ENCODE measurements at regions not wholly inside any gene's neighbourhood (a gene's known extent, or its start where the extent isn't known, plus 50 kb on each side); places are given as distances from the start of the nearest gene placed in this dataset.

DNA sequence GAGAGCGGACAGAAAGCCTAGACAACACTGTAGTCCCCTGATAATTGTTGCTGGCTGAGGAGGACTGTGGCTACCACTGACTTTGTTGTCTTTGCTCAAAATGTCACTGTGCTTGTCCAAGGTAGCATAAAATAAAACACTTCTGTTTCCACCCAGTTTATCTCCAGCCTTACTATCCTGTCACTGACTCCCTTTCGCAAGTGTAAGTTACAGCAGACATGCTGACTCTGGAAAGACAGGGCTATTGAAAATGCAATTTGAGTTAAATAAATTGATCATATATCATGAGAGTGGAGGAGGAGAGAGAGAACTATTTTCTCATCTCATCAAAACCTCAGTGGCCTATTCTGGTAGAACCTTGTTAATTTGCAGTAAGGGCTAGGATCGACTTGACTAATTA, 138.0 kb upstream of the KIRREL3 start:
- H3K4me1 Mint-ChIP-seq: no peaks in the 10 kb centered on the region
- H3K4me3 Mint-ChIP-seq: no peak overlapping the region
- no peak overlapping the region for H3K27ac Mint-ChIP-seq
- peaks cover 0 to 3% of the 10 kb centered on the region in 2 donors for H3K9me3 Mint-ChIP-seq
- H3K27me3 Mint-ChIP-seq: peaks cover 0 to 7% of the 10 kb centered on the region in 2 donors
- no peaks in the 10 kb centered on the region for H3K36me3 Mint-ChIP-seq
- no peak for ATAC-seq (replicated peaks)
- DNase-seq: no peak

GRCh38 chr11:127137771-127138280, 137.3 kb upstream of the KIRREL3 start:
- peaks cover 0 to 7% of the 10 kb centered on the region in 2 donors for H3K27me3 Mint-ChIP-seq
- H3K27ac Mint-ChIP-seq: no peak overlapping the region
- ATAC-seq (replicated peaks) (no peak), DNase-seq (no peak)
- H3K9me3 Mint-ChIP-seq: peaks cover 0 to 3% of the 10 kb centered on the region in 2 donors
- no peaks in the 10 kb centered on the region for H3K4me1 Mint-ChIP-seq
- H3K4me3 Mint-ChIP-seq: no peak overlapping the region
- no peaks in the 10 kb centered on the region for H3K36me3 Mint-ChIP-seq

- Mint-ChIP-seq H3K27me3 (peaks cover 0 to 13% of the 10 kb centered on the region in 2 donors), H3K4me3 (no peak overlapping the region), H3K9me3 (peaks cover 0 to 3% of the 10 kb centered on the region in 2 donors), H3K4me1 (no peaks in the 10 kb centered on the region), H3K27ac (no peak overlapping the region), H3K36me3 (no peaks in the 10 kb centered on the region)
- DNase-seq (no peak), ATAC-seq (replicated peaks) (no peak)
Measured at GRCh38 chr11:127136438-127136837, 135.9 kb upstream of the KIRREL3 start.

DNA sequence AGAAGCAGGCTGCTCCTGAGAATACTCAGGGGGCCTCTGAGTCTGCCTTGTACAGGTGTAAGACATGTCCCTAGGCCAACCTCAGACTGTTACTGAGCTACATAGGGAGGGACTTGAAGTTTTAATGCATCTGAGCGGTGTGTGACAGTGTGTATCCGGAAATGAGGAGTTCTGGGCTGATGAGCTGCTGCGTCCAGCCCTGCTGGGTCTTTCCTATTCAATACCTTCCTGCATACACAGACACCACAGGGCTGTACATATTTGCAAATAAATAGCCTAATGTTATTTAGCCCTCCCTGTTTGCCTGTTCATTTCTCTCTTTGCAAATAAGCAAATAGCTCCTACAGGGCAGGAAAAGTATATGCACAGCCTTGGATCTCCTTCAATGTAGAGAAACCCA, 134.7 kb upstream of the KIRREL3 start:
- no peak overlapping the region for H3K27ac Mint-ChIP-seq
- H3K36me3 Mint-ChIP-seq: no peaks in the 10 kb centered on the region
- H3K9me3 Mint-ChIP-seq: peaks cover 0 to 2% of the 10 kb centered on the region in 2 donors
- H3K4me1 Mint-ChIP-seq: no peaks in the 10 kb centered on the region
- no peak overlapping the region for H3K4me3 Mint-ChIP-seq
- peaks cover 0 to 6% of the 10 kb centered on the region in 2 donors for H3K27me3 Mint-ChIP-seq
- ATAC-seq (replicated peaks) (no peak), DNase-seq (no peak)

DNA sequence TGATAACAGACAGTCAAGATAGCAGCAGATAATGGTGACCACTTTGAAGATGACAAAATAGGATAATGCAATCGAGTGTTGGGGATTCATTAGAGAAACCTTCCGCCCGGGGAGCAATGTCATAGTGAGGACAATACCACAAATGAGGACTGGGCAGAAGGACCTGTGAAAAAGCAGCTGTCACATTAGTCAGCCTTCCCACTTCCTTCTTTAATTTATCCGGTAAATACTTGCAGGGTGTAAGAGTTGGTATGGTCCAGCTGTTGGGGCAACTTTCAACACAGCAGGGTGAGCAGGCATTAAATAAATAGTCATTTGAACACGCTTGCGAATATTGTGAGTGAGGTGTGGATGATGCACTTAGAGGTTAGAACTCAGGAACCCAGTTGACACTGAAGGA, 132.5 kb upstream of the KIRREL3 start:
- Mint-ChIP-seq H3K27ac (no peak overlapping the region), H3K27me3 (peaks cover 0 to 6% of the 10 kb centered on the region in 2 donors), H3K36me3 (no peaks in the 10 kb centered on the region), H3K9me3 (peaks cover 0 to 2% of the 10 kb centered on the region in 2 donors), H3K4me1 (no peaks in the 10 kb centered on the region), H3K4me3 (no peak overlapping the region)
- DNase-seq (no peak), ATAC-seq (replicated peaks) (no peak)

DNA sequence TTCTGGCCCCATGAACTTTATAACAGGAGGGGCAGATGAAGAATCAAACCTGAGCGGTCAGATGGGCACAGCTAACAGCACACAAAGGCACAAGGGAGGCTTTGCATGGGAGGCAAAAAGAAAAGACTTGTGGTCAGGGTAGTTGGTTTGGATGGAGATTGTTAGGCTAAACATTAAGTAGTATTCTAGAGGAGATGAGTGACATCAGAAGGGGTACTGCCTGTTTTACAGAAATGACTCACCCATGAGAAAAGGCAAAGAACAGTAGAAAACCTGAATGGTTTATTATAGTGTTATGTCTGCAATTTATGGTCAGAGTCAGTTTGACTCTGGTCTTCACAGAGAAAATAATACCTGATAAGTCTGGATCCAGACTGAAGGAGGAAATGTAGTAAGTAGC, 129.8 kb upstream of the KIRREL3 start:
- H3K4me3 Mint-ChIP-seq: no peak overlapping the region
- H3K36me3 Mint-ChIP-seq: no peaks in the 10 kb centered on the region
- H3K27me3 Mint-ChIP-seq: peaks cover 0 to 6% of the 10 kb centered on the region in 2 donors
- H3K4me1 Mint-ChIP-seq: no peaks in the 10 kb centered on the region
- DNase-seq (no peak), ATAC-seq (replicated peaks) (no peak)
- H3K27ac Mint-ChIP-seq: no peak overlapping the region
- H3K9me3 Mint-ChIP-seq: peaks cover 0 to 2% of the 10 kb centered on the region in 2 donors

GRCh38 chr11:127126986-127127385, 126.4 kb upstream of the KIRREL3 start:
- H3K36me3 Mint-ChIP-seq: no peaks in the 10 kb centered on the region
- no peak overlapping the region for H3K27ac Mint-ChIP-seq
- no peak overlapping the region for H3K4me3 Mint-ChIP-seq
- no peaks in the 10 kb centered on the region for H3K4me1 Mint-ChIP-seq
- ATAC-seq (replicated peaks) (no peak), DNase-seq (no peak)
- peaks cover 1 to 4% of the 10 kb centered on the region in 2 donors for H3K9me3 Mint-ChIP-seq
- H3K27me3 Mint-ChIP-seq: no peaks in the 10 kb centered on the region

GRCh38 chr11:127119356-127119755, 118.8 kb upstream of the KIRREL3 start:
- H3K27me3 Mint-ChIP-seq: no peaks in the 10 kb centered on the region
- no peak overlapping the region for H3K4me3 Mint-ChIP-seq
- no peak overlapping the region for H3K27ac Mint-ChIP-seq
- DNase-seq (no peak), ATAC-seq (replicated peaks) (no peak)
- peaks cover 3 to 4% of the 10 kb centered on the region in 2 donors for H3K9me3 Mint-ChIP-seq
- no peaks in the 10 kb centered on the region for H3K36me3 Mint-ChIP-seq
- no peaks in the 10 kb centered on the region for H3K4me1 Mint-ChIP-seq

GRCh38 chr11:127118811-127119210, 118.2 kb upstream of the KIRREL3 start:
- Mint-ChIP-seq H3K27ac (no peak overlapping the region), H3K4me1 (no peaks in the 10 kb centered on the region), H3K36me3 (no peaks in the 10 kb centered on the region), H3K4me3 (no peak overlapping the region), H3K27me3 (no peaks in the 10 kb centered on the region), H3K9me3 (peaks cover 3 to 4% of the 10 kb centered on the region in 2 donors)
- DNase-seq (no peak), ATAC-seq (replicated peaks) (no peak)

- no peak overlapping the region for H3K4me3 Mint-ChIP-seq
- H3K9me3 Mint-ChIP-seq: peaks cover 0 to 2% of the 10 kb centered on the region in 2 donors
- no peaks in the 10 kb centered on the region for H3K27me3 Mint-ChIP-seq
- no peak for DNase-seq
- H3K27ac Mint-ChIP-seq: no peak overlapping the region
- no peaks in the 10 kb centered on the region for H3K36me3 Mint-ChIP-seq
- no peak for ATAC-seq (replicated peaks)
- no peaks in the 10 kb centered on the region for H3K4me1 Mint-ChIP-seq
Measured at GRCh38 chr11:127117231-127117739, 116.7 kb upstream of the KIRREL3 start.

DNA sequence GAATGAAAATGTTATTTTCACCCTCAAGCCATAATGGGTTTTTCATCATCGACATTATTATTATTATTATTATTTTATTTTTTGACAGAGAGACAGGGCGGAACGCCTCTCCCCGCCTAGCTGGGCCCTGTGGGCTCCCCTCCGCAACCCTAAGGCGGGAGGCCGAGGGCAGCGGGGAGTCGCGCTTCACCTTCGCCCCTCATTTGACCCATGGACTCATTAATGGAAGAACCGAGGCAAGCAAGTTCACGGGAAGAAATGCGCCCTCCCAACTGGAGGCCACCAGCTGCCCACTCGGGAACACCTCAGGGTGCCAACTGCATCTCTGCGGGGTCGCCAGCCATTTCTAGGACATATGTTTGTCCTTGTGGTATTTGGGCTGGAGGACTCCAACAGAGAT, 115.3 kb upstream of the KIRREL3 start:
- H3K4me1 Mint-ChIP-seq: no peaks in the 10 kb centered on the region
- H3K36me3 Mint-ChIP-seq: no peaks in the 10 kb centered on the region
- no peaks in the 10 kb centered on the region for H3K27me3 Mint-ChIP-seq
- peaks cover 0 to 2% of the 10 kb centered on the region in 2 donors for H3K9me3 Mint-ChIP-seq
- no peak overlapping the region for H3K4me3 Mint-ChIP-seq
- no peak for DNase-seq
- ATAC-seq (replicated peaks): no peak
- H3K27ac Mint-ChIP-seq: no peak overlapping the region

DNA sequence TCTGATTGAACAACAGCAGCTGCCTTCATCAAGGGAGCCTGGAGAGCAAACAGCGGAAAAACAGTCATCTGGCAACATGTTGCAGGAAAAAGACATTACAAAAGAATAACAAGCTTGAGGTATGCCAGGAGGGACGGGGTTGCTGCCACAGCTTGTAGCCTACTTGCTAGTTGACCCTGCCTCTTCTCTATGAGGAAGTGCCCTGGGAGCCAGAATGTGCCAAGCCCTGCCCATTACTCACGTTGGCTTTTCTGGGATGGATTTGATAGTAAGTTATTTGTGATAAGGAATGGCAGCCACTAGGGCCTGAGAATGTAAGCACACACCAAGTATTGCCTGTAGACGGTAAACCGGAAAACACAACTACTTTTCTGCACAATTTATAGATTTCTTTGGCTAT, 113.5 kb upstream of the KIRREL3 start:
- no peaks in the 10 kb centered on the region for H3K27me3 Mint-ChIP-seq
- no peak overlapping the region for H3K27ac Mint-ChIP-seq
- DNase-seq: no peak
- no peaks in the 10 kb centered on the region for H3K4me1 Mint-ChIP-seq
- no peaks in the 10 kb centered on the region for H3K36me3 Mint-ChIP-seq
- ATAC-seq (replicated peaks): no peak
- no peak overlapping the region for H3K4me3 Mint-ChIP-seq
- H3K9me3 Mint-ChIP-seq: peaks cover 0 to 2% of the 10 kb centered on the region in 2 donors

DNA sequence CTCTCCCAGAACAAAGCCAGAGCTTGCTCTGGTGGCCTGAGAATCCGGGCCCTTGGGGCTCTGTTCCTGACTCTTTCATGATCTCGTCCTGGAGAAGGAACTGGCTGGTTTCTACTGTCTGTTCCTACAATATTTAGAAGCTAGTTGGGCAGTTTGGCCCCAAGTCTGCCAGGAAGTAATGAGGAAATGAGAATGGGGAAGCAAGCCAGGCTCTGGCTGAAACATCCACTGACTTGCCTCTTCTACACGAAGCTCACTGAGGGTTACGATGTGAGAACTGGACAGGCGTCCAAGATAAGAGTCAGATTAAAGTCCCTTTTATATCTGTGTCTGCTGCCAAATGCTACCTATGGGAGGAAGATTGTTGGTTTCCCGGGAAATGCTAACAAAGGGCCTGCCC, 110.0 kb upstream of the KIRREL3 start:
- H3K27me3 Mint-ChIP-seq: no peaks in the 10 kb centered on the region
- H3K36me3 Mint-ChIP-seq: no peaks in the 10 kb centered on the region
- no peak overlapping the region for H3K27ac Mint-ChIP-seq
- no peak overlapping the region for H3K4me3 Mint-ChIP-seq
- H3K9me3 Mint-ChIP-seq: peaks cover 0 to 2% of the 10 kb centered on the region in 2 donors
- ATAC-seq (replicated peaks) (no peak), DNase-seq (no peak)
- no peaks in the 10 kb centered on the region for H3K4me1 Mint-ChIP-seq

DNA sequence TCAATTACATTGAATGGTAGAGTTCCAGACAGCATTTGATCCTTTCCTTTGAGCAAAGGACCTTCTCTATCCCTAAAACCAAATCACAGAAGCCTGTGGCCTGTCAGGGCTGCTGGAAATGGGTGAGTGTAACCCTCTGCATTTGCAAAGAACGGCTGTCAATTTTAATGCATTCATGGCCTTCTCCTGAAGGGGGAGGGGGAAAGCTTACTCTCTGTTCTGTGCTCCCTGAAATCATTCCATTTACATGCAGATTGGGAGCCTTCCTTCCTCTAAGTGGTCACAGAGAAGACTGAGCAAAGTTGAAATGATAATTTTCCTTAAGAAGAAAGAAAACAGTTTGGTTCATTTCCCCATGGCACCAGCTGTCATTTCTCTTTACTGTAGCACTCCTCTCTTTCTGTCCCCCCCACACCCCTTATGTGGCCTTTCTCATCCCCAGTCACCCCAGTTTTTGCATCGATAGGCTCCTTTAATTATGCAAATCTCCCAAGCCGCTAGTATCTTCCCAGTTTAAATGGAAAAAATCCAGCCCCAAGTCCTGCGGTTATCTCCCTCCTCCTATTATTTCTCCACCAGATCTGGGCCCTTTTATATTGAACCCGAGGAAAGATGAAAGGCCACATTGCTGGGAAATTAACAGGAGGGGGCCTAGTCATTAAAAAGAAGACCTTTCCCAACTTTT, 109.4 kb upstream of the KIRREL3 start:
- Mint-ChIP-seq H3K27ac (no peak overlapping the region), H3K4me3 (no peak overlapping the region), H3K9me3 (no peaks in the 10 kb centered on the region), H3K27me3 (no peaks in the 10 kb centered on the region), H3K4me1 (no peaks in the 10 kb centered on the region), H3K36me3 (no peaks in the 10 kb centered on the region)
- ATAC-seq (replicated peaks) (no peak), DNase-seq (no peak)

DNA sequence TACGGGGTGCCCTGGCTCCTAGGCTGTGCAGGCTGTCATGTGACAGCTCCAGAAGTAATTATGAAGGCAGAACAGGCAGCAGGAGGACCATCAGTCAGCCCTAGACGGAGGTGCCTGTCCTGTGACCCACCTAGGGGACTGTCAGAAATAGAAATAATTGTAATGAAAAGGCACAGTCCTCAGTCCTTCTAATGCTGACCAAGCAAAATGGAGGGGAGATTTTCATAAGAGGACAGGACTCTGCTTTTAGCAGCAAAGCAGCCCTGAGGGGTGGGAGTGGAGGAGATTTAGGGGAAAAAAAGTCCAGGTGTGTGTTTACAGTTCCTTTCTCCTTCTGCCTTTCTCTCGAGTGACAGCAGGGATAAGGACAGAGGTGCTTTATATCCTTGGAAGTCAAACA, 108.3 kb upstream of the KIRREL3 start:
- no peaks in the 10 kb centered on the region for H3K9me3 Mint-ChIP-seq
- DNase-seq (no peak), ATAC-seq (replicated peaks) (no peak)
- H3K36me3 Mint-ChIP-seq: no peaks in the 10 kb centered on the region
- H3K27me3 Mint-ChIP-seq: no peaks in the 10 kb centered on the region
- H3K4me3 Mint-ChIP-seq: no peak overlapping the region
- no peaks in the 10 kb centered on the region for H3K4me1 Mint-ChIP-seq
- H3K27ac Mint-ChIP-seq: no peak overlapping the region
